ENCODE measurements at regions not wholly inside any gene's neighbourhood (a gene's known extent, or its start where the extent isn't known, plus 50 kb on each side); places are given as distances from the start of the nearest gene placed in this dataset.

- Histone ChIP-seq H3K4me1 (ENCODE audit: insufficient read depth, low read length) (peaks cover 6% of the 10 kb centered on the region; the same call in 1 of the 2 replicates), H3K36me3 (ENCODE audit: insufficient read depth, low read length) (no peaks in the 10 kb centered on the region), H3K9me3 (ENCODE audit: control insufficient read depth, insufficient read depth, low read length) (no peaks in the 10 kb centered on the region)
Observed at GRCh38 chr10:62511238-62511637, 137.1 kb downstream of the ZNF365 start.

GRCh38 chr10:62511656-62512055 lies 137.5 kb downstream of the ZNF365 start:
- Histone ChIP-seq H3K4me1 (ENCODE audit: insufficient read depth, low read length) (0 out of 2 replicates have a peak, but pooled peaks cover 3% of the 10 kb centered on the region), H3K9me3 (ENCODE audit: control insufficient read depth, insufficient read depth, low read length) (no peaks in the 10 kb centered on the region), H3K36me3 (ENCODE audit: insufficient read depth, low read length) (no peaks in the 10 kb centered on the region), H3K9ac (ENCODE audit: low read depth, low read length) (no peak overlapping the region)

More at GRCh38 chr10:62511238-62511637, 137.1 kb downstream of the ZNF365 start:
- no peak overlapping the region for H3K9ac ChIP-seq (ENCODE audit: low read depth, low read length)

GRCh38 chr10:62512732-62513475 lies 138.7 kb downstream of the ZNF365 start:
- Histone ChIP-seq H3K9me3 (ENCODE audit: control insufficient read depth, insufficient read depth, low read length) (no peaks in the 10 kb centered on the region), H3K4me1 (ENCODE audit: insufficient read depth, low read length) (no peaks in the 10 kb centered on the region), H3K36me3 (ENCODE audit: insufficient read depth, low read length) (no peaks in the 10 kb centered on the region), H3K9ac (ENCODE audit: low read depth, low read length) (no peak overlapping the region)

GRCh38 chr10:62514079-62514693 lies 140.0 kb downstream of the ZNF365 start:
- Histone ChIP-seq H3K36me3 (ENCODE audit: insufficient read depth, low read length) (no peaks in the 10 kb centered on the region), H3K4me1 (ENCODE audit: insufficient read depth, low read length) (no peaks in the 10 kb centered on the region), H3K9me3 (ENCODE audit: control insufficient read depth, insufficient read depth, low read length) (no peaks in the 10 kb centered on the region), H3K9ac (ENCODE audit: low read depth, low read length) (no peak overlapping the region)

GRCh38 chr10:62517252-62517651 lies 143.1 kb downstream of the ZNF365 start:
- Histone ChIP-seq H3K9me3 (ENCODE audit: control insufficient read depth, insufficient read depth, low read length) (no peaks in the 10 kb centered on the region), H3K9ac (ENCODE audit: low read depth, low read length) (no peak overlapping the region), H3K36me3 (ENCODE audit: insufficient read depth, low read length) (no peaks in the 10 kb centered on the region), H3K4me1 (ENCODE audit: insufficient read depth, low read length) (no peaks in the 10 kb centered on the region)

- no peaks in the 10 kb centered on the region for H3K9me3 ChIP-seq (ENCODE audit: control insufficient read depth, insufficient read depth, low read length)
- no peak overlapping the region for H3K9ac ChIP-seq (ENCODE audit: low read depth, low read length)
- H3K4me1 ChIP-seq (ENCODE audit: insufficient read depth, low read length) = no peaks in the 10 kb centered on the region
- H3K36me3 ChIP-seq (ENCODE audit: insufficient read depth, low read length) = no peaks in the 10 kb centered on the region
Observed at GRCh38 chr10:62527019-62527827, 153.1 kb downstream of the ZNF365 start.

GRCh38 chr10:62528441-62528840 lies 154.3 kb downstream of the ZNF365 start:
- Histone ChIP-seq H3K4me1 (ENCODE audit: insufficient read depth, low read length) (no peaks in the 10 kb centered on the region), H3K9ac (ENCODE audit: low read depth, low read length) (no peak overlapping the region), H3K9me3 (ENCODE audit: control insufficient read depth, insufficient read depth, low read length) (no peaks in the 10 kb centered on the region), H3K36me3 (ENCODE audit: insufficient read depth, low read length) (no peaks in the 10 kb centered on the region)

- no peaks in the 10 kb centered on the region for H3K4me1 ChIP-seq (ENCODE audit: insufficient read depth, low read length)
- no peaks in the 10 kb centered on the region for H3K36me3 ChIP-seq (ENCODE audit: insufficient read depth, low read length)
- H3K9me3 ChIP-seq (ENCODE audit: control insufficient read depth, insufficient read depth, low read length) = no peaks in the 10 kb centered on the region
- H3K9ac ChIP-seq (ENCODE audit: low read depth, low read length) = no peak overlapping the region
Observed at GRCh38 chr10:62529396-62529795, 155.2 kb downstream of the ZNF365 start.

- no peaks in the 10 kb centered on the region for H3K9me3 ChIP-seq (ENCODE audit: control insufficient read depth, insufficient read depth, low read length)
- H3K9ac ChIP-seq (ENCODE audit: low read depth, low read length) = no peak overlapping the region
- H3K4me1 ChIP-seq (ENCODE audit: insufficient read depth, low read length) = no peaks in the 10 kb centered on the region
- no peaks in the 10 kb centered on the region for H3K36me3 ChIP-seq (ENCODE audit: insufficient read depth, low read length)
Observed at GRCh38 chr10:62534031-62534430, 159.9 kb downstream of the ZNF365 start.

- H3K4me1 ChIP-seq (ENCODE audit: insufficient read depth, low read length) = no peaks in the 10 kb centered on the region
- H3K9ac ChIP-seq (ENCODE audit: low read depth, low read length) = no peak overlapping the region
- no peaks in the 10 kb centered on the region for H3K36me3 ChIP-seq (ENCODE audit: insufficient read depth, low read length)
- no peaks in the 10 kb centered on the region for H3K9me3 ChIP-seq (ENCODE audit: control insufficient read depth, insufficient read depth, low read length)
Observed at GRCh38 chr10:62538606-62539005, 164.4 kb downstream of the ZNF365 start.

GRCh38 chr10:62540389-62540788 lies 166.2 kb downstream of the ZNF365 start:
- Histone ChIP-seq H3K4me1 (ENCODE audit: insufficient read depth, low read length) (no peaks in the 10 kb centered on the region), H3K36me3 (ENCODE audit: insufficient read depth, low read length) (no peaks in the 10 kb centered on the region), H3K9ac (ENCODE audit: low read depth, low read length) (no peak overlapping the region), H3K9me3 (ENCODE audit: control insufficient read depth, insufficient read depth, low read length) (no peaks in the 10 kb centered on the region)

- Histone ChIP-seq H3K36me3 (ENCODE audit: insufficient read depth, low read length) (no peaks in the 10 kb centered on the region), H3K9me3 (ENCODE audit: control insufficient read depth, insufficient read depth, low read length) (no peaks in the 10 kb centered on the region), H3K9ac (ENCODE audit: low read depth, low read length) (no peak overlapping the region), H3K4me1 (ENCODE audit: insufficient read depth, low read length) (no peaks in the 10 kb centered on the region)
Observed at GRCh38 chr10:62541811-62542210, 167.6 kb downstream of the ZNF365 start.

GRCh38 chr10:62543571-62544355 lies 169.6 kb downstream of the ZNF365 start:
- Histone ChIP-seq H3K4me1 (ENCODE audit: insufficient read depth, low read length) (no peaks in the 10 kb centered on the region), H3K36me3 (ENCODE audit: insufficient read depth, low read length) (no peaks in the 10 kb centered on the region), H3K9me3 (ENCODE audit: control insufficient read depth, insufficient read depth, low read length) (no peaks in the 10 kb centered on the region), H3K9ac (ENCODE audit: low read depth, low read length) (no peak overlapping the region)

All from ES-I3 (cell line).